HG03095 (cell line): ENCODE measurements at regions not wholly inside any gene's neighbourhood (a gene's known extent, or its start where the extent isn't known, plus 50 kb on each side); places are given as distances from the start of the nearest gene placed in this dataset.
A peak's percentile ranks its signal among the peaks of the same experiment; 100 is the strongest.
"Not testable (repeated sequence)": the region's sequence is repeated elsewhere in the genome, so short reads cannot be mapped to it uniquely, and the experiment has no call there.

ENCODE experiments used
- ATAC-seq: cut with Tn5 transposase; IDR thresholded peaks from one replicate; pipeline ENCODE4 v1.9.1; 2021; ENCODE audit warnings: moderate library complexity; ENCODE audit not compliant: unreplicated experiment

DNA sequence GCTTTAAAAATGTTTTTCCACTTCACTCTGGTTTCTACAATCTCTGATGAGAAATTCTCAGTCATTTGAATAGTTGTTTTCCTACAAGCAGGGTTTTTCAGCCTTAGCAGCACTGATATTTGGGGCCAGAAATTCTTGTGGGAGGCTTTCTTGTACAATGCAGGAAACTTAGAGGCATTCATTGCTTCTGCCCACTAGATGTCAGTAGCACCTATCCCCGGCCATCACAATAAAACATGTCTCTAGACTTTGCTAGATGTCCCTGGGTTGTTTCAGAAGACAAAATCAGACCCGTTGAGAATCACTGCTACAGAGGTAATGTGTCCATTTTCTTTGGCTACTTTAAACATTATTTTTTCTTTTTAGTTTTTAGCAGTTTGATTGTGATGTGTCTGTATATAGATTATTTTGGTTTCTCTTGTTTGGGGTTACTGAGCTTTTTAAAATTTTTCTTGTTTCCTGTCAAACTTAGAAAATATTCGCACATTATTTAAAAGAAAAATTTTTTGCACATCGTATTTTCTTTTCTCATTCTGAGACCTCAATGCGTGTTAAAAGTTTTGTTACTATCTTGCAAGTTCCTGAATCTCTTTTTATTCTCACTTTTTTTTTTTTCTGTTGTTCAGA lies 60.8 kb upstream of the CCDC179 start:
- ATAC-seq, result peak; percentile 90

DNA sequence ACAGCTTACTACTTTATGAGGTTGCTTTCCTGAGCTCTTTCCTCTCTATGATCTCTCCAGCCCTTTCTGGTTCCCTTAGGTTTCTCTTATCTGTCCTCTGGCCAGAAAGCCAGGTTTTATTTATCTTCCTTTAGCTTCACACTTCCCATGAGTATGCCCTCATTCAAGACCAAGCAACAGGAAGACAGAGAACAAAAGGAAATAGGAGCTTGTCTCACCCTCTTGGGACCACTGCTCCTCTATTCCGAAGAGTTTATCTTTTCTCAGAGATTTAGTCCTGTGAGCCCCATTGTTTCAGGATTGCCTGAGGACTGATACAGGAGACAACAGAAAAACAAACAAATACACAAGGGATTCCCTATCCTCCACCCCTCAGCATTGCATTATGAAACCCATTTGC lies 62.4 kb upstream of the CCDC179 start:
- no peak for ATAC-seq

DNA sequence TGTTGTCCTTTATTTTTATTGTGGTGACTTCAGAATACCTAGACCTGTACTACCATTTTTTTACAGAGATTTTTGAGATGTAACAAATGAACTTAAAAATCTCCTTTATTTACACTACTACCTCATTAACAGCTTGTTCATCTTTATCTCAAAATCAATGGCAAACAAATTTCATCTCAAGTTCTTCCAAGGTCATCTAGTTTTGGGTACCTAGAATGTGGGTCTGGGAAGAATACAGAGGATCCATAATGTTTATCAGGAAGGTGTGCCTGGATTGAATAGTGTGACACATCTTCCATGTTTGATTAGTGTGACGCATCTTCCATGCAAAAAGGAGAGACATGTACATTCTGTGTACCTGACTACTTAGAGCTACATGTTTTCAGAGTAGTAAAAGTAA lies 63.3 kb upstream of the CCDC179 start:
- no peak for ATAC-seq

DNA sequence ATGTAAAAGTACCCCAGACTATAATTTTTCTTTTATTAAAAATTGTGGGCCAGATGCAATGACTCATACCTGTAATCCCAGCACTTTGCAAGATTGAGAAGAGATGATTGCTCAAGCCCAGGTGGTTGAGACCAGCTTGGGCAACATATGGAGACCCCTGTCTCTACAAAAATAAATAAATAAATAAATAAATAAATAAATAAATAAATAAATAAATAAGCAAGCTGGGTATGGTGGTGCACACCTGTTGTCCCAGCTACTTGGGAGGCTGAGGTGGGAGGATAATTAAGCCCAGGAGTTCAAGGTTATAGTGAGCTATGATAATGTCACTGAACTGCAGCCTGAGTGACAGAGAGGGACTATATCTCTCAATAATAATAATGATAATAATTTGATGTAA lies 66.1 kb upstream of the CCDC179 start:
- no peak for ATAC-seq

DNA sequence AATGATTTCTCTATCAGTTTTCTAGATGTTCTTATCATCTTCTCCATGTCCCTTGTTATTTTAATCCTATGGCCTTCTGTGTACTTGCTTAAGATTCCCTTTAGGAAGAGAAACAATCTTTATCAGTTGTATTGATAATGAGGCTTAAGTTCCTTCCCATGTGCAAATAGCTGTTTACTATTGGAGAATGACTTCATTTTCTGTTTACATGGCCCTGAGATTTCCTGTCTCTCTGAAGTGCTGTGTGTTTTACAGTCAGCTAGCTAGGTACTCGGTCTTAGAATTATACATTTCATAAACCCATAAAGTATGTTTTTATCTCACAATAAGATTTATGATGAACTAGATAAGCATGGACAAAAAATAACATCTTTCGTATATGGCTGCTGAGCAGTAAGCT lies 67.5 kb upstream of the CCDC179 start:
- ATAC-seq, result no peak

DNA sequence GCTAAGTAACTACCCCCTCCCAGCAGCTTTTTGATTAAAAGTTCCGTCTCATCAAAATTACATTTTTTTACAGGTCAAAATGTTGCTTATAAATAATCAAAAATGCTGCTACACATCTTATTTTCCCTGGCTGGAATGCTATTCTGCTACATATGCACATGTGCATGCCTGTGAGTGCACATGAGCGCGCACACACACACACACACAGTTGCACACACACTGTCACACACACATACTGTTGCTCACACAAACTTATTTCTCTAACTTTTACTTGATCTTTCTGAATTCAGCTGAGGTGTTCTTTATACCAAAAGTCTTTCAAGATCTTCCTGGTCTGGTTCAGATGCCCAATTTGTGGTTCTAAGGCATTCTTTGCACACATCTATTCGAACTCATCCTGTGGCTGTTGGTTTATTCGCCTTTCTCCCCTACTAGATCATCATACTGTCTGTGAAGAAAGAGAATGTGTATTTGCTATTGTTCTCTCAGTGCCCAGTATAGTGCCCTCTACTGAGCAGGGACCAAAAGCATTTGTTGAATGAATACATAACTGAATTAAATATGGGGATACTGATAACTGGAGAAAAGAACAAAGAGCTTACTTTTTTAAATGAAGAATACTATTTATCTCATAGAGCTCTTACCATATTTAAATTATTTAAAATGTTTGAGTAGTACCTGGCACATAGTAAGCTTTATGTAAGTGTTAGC lies 68.1 kb upstream of the CCDC179 start:
- no peak for ATAC-seq

DNA sequence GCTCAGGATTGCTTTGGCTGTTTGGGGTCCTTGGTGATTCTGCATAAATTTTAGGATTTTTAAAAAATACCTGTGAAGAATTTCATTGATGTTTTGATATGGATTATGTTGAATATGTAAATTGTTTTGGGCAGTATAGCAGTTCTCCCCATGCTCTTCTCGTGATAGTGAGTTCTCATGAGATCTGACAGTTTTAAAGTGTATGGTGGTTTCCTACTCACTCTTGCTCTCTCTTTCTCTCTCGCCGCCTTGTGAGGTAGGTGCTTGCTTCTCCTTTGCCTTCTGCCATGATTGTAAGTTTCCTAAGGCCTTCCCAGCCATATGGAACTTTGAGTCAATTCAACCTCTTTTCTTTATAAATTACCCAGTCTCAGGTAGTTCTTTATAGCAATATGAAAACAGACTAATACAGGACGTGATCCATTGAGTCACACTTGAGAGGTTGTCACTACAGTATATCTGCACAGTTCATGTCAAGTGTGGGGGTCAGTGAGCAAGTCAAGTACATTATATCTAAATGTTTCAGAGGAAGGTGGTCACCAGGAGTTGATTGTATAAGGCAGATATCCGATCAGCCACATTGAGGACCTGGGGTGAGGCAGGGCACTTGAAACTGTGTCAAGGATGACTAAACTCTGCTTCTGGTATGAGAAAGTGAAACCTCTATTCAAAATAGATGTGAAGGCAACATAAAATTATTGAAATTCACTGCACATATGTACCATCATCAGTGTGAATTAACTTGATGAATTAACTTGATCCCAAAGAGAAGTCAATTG lies 70.7 kb upstream of the CCDC179 start:
- peak; percentile 90 for ATAC-seq

DNA sequence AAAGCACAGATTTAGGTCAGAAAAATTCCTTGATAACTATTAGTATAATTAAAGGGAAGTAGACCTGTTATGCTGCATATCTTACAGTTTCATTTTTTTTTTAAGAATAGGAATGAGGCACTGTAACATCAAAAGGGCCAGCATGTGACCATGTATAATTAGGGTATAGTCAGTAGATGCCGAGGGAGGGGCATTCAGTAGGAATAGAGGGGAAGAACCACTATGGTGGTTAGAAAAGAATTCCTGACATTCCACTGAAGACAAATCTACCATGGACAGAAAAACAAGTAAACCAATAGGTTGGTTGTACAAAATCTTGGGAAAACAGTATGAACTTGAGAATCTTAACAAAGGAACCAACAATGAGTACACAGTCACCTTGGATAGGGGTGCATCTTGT lies 78.4 kb upstream of the CCDC179 start:
- no peak for ATAC-seq

DNA sequence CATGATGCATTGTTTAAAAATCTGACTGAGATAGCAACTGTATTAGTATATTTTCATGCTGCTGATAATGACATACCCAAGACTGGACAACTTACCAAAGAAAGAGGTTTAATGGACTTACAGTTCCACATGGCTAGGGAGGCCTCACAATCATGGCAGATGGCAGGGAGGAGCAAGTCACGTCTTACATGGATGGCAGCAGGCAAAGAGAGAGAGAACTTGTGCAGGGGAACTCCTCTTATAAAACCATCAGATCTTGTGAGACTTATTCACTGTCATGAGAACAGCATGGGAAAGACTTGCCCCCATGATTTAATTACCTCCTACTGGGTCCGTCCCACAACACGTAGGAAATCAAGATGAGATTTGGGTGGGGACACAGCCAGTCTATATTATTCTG lies 81.3 kb upstream of the CCDC179 start:
- not testable (repeated sequence) for ATAC-seq

DNA sequence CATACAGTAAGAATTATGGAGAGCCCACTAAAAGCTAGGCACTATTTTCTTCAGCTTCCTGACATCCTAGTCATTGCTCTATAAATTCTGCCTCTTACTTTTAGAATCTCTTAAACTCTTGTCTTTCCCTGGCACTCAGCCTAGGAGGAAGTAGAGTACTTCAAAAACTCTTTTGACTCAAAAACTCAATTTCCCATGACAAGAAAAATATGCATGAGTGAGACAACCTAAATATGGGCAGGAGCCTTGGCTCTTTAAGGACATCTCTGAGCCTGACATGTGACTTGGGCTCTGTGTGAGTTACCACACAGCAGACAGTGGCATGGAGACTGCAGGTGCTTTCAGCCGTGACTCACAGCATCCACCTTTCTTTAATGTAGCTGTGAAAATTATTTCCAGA lies 97.5 kb upstream of the CCDC179 start:
- no peak for ATAC-seq

DNA sequence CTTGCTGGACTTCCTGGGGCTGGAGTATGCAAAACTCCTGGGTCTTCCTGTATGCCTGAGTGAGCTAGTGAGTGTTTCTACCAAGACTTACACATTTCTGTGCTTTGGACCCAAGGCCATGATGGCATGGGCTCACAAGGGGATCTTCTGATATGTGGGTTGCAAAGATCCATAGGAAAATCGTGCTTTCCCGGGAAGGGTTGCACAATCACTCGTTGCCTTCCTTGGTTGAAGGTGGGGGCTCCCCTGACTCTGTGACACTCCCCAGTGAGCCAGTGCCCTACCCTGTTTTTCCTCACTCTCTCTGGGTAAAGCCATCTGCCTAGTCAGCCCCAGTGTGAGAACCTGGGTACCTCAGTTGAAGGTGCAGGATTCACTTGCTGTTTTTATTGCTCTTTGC lies 114.0 kb upstream of the CCDC179 start:
- ATAC-seq, result no peak

DNA sequence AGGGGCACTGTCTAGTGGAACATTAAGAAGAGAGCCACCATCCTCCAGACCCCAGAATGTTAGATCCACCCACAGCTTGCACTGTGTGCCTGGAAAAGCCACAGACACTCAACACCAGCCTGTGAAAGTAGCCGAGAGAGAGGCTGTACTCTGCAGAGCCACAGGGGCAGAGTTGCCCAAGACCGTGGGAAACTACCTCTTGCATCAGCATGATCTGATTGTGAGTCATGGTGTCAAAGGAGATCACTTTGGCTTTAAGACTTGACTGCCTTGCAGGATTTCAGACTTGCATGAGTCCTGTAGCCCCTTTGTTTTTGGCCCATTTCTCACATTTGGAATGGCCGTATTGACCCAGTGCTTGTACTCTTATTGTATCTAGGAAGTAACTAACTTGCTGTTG lies 115.9 kb upstream of the CCDC179 start:
- no peak for ATAC-seq

DNA sequence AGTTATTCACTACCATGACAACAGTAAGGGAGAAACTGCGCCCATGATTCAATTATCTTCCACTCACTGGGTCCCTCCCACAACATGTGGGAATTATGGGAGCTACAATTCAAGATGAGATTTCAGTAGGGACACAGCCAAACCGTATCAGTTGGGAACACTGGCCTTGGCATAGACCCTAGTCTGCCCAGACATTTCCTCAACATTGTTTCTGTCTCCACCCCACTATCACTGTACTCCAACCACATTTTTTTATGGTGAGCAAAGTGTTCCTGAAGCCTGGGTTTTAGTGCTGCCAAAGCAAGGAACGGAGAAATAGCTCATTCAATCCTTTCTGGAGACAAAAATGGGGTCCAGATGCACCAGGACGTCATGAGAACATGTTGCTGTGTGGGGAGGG lies 122.6 kb upstream of the CCDC179 start:
- no peak for ATAC-seq

DNA sequence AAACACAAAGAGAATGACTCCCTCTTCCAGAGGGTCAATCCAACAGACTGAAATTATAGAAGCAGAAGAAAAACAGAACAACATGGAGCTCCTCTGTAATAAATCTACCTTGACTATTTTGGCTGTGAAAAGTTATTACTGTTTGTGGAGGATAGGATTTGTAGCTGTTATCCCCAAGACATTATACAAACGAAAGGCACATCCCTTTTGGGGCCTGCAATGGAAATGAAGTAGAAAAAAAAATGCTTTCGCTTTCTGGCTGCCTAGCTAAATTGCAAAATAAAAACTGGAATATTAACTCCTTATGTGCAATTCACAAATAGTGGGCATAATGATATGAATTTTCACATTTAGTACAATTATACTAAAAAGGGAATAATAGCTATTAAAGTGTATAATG lies 123.8 kb upstream of the CCDC179 start:
- no peak for ATAC-seq

DNA sequence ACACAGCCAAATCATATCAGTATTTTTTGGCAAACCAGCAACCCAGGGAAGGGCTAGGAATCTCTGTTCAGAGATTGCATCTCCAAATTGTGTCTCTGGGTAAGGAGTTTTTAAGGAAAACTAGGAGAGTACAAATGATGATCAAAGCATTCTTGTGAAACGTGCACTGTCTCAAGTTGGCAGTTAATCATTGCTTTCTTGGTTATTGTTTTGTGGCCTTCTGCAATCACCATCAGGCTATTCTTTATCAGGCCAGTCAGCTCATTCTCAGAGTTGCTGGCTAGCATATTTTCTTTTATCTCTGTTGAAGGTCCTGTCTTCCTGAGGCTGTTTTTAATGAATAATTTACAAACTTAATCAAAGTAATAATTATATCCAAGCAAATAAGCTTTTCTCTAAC lies 129.1 kb upstream of the CCDC179 start:
- ATAC-seq, result no peak

DNA sequence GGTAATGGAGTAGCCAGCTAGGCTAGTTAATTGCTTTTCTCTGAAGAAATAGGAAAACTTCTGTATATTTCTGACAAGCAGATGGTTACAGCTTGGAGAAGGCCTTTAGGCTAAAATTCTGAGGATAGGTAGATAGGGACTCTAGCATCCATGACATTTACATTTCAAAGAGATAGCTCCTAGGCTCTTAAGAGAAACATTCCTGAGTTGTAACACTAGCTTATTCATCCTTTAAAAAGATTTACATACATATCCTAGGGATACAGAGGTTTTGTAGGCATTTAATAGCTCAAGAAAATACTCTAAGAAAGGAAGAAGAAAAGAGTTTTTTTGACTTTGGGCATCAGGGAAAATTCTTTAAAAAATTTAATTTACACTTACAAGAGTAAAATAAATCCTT lies 130.9 kb upstream of the CCDC179 start:
- no peak for ATAC-seq

DNA sequence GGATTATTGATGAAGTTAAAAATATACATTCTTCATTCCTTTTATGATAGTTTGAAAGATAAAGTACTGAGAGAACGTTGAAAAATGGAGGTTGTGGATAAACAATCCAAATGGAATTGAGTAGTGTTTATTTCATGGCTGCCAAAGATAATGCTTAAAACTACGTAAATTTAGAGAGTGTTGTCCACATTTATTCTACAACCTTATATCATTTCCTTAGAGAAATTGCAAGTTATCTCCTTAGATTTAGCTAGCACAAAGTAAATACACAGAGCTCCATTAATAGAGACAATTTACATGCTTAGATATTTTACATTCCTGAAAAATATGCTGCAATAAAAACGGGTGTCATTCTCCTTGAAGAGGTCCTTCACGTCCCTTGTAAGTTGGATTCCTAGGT lies 146.5 kb upstream of the CCDC179 start:
- ATAC-seq, result no peak

DNA sequence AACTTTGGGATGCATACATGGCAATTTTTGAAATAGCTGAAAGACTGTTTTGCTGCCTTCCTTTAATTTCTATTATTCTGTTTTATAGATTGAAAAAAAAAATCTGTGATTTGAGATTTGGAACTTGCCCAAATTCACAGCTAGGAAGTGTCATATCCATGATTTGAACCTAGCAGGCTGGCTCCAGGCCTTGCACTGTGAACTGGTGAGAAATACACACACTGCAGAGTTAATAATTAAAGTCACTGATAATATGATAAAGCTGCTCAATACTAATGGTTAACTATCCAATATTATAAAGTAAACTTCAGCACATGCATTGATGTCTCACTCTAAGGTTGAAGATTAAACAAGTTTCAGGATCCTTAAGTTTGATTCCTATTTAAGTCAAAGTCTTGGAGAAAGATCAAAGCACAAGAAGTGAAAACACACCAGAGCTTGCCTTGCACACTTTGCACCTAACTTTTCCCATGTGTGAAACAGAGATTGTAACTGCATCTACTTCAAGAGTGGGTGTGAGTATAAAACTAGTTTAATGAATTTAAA lies 150.6 kb upstream of the CCDC179 start:
- no peak for ATAC-seq

DNA sequence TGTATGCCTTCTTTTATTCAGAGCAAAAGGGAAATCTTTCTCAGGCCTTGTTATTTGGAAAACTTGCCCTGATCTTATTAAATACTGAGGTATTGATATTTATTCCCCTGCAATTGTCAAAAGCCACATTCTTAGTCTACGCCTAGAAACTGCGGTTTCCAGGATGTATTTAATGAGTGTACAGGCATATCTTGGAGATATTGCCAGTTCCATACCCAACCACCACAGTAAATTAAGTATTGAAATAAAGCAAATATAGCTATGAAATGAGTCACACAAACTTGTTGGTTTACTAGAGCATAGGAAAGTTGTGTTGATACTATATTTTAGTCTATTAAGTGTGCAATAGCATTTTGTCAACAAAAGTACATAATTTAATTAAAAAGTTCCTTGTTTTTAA lies 152.7 kb upstream of the CCDC179 start:
- no peak for ATAC-seq

DNA sequence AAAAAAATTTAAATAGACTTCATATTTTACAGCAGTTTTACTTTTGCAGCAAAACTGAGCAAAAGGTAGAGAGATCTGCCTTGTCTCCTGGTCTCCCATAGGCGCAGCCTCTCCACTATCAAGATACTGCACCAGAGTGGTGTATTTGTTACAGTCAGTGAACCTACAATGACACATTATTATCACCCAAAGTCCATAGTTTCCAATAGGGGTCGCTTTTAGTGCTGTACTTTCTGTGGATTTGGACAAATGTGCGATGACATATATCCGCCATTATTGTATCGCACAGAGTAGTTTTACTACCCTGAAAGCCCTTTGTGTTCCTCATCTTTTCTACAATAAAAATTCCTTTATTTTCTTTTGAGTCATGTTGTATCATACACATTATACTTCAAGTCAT lies 153.2 kb upstream of the CCDC179 start:
- ATAC-seq, result no peak

DNA sequence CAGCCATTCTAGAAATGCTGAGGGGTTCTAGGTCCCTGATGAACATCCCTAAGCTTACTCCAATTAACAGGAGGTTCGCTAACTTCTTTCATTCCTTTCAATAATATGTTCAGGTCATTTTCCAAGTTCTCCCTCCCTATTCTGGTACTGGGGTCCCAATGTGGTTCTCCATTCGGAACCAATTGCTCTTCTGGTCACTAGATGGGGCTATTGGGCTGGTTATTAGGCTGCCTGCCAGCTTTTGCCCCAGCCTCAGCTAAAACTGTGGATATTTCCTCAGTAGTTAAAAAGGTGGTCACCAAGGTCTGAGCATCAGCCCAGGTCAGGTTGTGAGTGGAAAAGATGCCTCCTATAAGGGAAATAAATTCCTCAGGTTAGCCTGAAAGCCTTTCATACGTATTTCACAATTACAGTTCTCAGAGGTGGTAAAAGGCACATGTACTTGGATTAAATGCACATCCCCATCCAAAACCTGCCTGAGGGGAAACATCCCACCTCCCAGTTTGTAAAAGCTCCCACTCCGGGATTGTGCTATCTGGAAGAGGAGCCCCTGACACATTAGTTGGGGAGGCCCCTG lies 161.1 kb upstream of the CCDC179 start:
- peak; percentile 59 for ATAC-seq

DNA sequence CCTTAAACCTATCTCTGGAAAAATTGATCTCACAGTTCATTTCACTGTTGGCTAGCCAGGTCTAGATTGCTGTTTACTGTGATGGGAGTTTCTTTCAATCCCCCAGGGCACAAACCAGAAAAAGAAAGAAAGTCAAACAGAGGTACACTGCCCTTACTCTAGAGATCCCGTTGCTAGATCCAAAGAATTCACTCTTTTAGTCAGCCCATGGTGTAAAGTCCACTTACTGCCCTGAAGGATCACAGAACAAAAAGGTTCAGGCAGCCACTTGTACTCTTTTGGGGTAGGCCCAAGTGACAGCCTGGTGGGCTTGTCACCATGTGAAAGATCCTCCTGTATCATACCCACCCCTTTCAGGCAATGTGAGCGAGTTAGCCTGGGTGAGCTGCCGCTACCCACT lies 162.6 kb upstream of the CCDC179 start:
- ATAC-seq, result no peak
